GM19240 (cell line): ENCODE measurements at regions not wholly inside any gene's neighbourhood (a gene's known extent, or its start where the extent isn't known, plus 50 kb on each side); places are given as distances from the start of the nearest gene placed in this dataset.
"Not testable (repeated sequence)": the region's sequence is repeated elsewhere in the genome, so short reads cannot be mapped to it uniquely, and the experiment has no call there.

Experiments used
- DNase-seq: peaks from one replicate; pipeline ENCODE4 v3.0.0; 2011; ENCODE audit warnings: low spot score; ENCODE audit not compliant: insufficient read length

GRCh38 chr18:2150566-2150965 lies 420.7 kb downstream of the METTL4 start:
- no peak for DNase-seq

DNA sequence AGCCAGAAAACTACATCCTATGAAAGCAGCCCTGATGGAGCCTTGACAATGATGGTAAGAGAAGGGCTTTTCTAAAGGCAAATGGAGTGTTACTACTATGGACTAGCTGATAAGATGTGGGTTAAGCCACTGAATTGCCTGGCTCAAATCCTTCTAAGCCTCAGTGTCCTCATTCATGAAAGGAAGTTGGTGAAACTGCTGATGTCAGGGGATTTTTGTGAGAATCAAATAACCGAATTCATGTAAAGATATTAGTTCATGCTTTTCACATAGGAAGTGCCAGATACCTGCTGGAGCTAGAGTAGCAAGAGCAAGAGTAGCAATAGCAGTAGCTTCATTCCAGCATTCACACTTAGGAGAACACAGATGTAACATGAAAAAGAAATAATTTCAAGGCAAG lies 417.0 kb downstream of the METTL4 start:
- DNase-seq = no peak

GRCh38 chr18:2164644-2165550 lies 406.4 kb downstream of the METTL4 start:
- no peak for DNase-seq

DNA sequence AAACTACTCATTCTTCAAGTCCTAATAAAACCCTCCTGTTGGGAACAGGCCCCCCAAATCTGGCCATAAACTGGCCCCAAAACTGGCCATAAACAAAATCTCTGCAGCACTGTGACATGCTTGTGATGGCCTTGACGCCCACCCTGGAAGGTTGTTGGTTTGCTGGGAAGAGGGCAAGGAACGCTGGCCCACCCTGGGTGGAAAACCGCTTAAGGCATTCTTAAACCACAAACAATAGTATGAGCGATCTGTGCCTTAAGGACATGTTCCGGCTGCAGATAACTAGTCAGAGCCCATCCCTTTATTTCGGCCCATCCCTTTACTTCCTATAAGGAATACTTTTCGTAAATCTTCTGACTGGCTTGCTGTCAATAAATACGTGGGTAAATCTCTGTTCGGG lies 404.4 kb downstream of the METTL4 start:
- not testable (repeated sequence) for DNase-seq

- DNase-seq = no peak
These were observed 403.3 kb downstream of the METTL4 start for GRCh38 chr18:2168022-2168421.

- DNase-seq = no peak
These were observed 401.6 kb downstream of the METTL4 start for GRCh38 chr18:2169656-2170055.

DNA sequence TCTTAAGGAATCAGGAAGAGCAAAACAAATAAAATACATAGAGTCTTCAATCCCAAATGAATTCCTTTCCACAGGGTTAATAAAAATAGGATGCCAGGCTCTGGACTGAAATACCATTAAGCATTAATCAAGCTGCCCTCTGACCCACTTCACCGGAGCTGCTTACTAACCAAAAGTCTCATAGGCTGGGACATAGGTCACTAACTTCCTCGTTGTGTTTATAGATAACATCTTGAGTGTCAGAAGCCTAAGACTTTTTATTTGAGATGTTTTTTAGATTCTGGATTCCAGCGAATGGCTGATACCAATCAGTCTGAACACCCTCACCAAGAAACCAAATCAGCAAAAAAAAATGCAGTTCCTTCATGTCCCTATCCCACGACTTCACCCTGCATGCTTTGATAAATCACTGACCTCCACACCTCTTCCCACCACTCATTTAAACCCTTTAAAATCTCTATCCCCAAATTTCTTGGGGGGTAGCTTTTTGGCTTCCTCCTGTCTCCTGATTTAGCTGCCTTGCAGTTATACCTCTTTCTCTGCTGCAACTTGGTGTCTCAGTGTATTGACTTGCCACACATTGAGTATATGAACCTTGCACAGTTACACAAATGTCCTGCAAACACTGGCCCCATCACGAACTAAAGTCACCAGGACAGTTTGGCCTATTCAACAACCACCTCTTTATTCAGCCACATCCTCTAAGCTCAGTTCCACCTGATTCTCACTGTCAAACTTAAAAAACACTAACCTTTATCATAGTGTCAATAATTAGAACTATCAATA lies 399.3 kb downstream of the METTL4 start:
- DNase-seq = no peak

GRCh38 chr18:2172881-2173280 lies 398.4 kb downstream of the METTL4 start:
- DNase-seq = no peak

GRCh38 chr18:2173486-2173885 lies 397.8 kb downstream of the METTL4 start:
- no peak for DNase-seq

DNA sequence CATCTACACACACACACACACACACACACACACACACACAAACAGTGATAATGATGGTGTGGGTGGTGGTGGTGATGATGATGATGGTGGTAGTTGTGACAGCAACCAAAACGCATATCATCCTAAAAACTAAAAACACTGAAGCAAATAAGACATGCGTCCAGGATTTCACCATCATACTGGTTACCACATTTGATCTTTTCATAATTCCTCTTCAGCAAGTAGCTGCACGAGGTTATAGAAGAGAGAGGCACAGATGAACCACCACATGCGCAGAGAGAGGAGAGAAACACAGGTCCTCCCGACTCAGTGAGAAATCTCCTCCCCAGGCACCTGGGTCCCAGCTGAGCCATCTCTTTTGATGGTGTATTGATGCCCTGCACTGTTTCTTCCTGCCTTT lies 393.3 kb downstream of the METTL4 start:
- DNase-seq = no peak

DNA sequence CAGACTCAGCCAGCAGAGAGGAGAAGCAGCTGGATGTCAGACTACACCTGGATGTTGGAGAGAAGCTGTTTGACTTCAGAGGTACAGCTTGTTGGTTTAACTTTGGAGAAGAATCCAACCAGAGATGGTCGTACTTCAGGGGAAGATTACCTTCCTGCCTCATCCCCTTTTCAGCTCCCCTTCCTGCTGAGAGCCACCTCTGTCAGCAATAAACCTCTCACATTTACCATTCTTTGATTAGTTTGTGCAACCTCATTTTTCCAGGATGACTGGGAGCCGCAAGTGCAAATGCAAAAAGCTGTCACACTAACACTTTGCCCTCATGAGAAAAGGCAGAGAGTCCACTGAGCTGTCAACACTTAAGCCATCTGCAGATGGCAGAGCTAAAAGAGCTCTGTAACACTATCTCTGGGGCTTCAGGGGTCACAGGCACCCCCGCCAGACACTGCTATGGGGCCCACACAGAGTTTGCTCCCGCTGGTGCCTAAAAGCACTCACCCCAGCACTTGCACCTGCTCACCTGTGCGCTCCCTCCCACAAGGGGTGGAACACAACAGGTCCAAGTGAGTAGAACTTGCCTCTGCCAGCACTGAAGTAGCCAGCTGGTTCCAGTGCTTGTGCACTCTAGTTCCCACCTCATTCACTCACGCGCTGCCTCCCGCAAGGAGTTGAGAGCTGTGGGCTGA lies 391.7 kb downstream of the METTL4 start:
- DNase-seq = no peak

DNA sequence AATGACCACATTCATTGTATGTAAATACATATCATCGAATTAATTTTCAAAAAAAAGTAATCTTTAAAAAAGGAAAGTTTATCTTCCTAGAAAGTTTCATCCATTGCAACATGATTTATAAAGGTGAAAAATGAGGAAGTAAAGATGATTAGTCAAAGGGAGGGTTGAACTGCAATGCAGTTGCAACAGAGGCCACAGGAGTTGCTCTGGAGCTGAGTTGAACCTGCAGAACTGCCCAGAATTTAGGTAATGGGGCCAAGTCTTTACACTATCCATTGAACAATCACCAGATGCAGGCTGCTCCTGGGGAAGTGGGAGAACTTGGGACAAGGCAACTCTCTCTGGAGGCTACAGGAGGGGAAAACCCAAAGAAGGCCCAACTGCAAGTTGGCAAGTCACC lies 390.7 kb downstream of the METTL4 start:
- no peak for DNase-seq

- no peak for DNase-seq
These were observed 387.9 kb downstream of the METTL4 start for GRCh38 chr18:2183432-2183831.

DNA sequence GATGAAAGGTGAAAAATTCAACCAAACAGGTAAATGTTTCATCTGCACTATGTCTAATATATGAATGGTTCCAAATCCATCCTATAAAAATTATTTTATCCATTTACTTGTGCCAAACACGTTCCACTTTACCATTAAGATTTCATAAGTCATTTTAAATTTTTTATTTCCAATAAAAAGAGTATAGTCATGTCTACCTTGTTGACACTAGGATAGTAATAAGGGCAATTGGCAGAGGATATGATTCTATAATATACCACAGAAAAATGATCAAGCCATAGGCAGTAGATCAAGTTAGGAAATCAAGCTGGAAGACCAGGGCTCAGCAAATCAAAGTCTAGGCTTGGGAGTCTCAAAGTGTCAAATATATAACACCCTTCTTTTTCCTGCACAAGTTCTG lies 384.3 kb downstream of the METTL4 start:
- DNase-seq = no peak

GRCh38 chr18:2188258-2188657 lies 383.0 kb downstream of the METTL4 start:
- no peak for DNase-seq

DNA sequence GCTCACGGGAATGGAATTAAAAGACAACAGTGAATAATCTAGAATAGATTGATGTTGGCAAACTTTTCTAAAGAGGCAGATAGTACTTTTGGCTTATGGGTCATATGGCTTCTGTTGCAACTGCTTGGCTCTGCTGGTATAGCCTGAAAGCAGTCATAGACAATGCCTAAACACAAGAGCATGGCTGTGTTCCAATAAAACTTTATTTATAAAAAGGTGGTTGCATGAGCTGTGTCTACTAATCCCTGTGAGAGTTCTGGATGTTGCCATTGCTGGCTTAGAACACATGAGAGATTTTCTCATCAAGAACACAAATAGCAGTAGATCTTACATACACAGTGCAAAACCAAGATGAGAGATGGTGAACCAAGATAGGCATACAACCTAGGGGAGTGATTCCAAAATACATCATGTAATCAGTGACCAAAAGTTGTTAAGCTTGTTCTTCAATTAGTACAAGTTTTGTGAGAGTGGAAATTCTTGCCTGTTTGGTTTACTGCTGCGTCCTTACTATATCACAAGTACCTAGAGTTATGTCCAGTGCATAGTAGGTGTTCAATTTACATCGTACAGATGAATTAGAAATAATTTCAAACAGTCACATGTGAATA lies 380.0 kb downstream of the METTL4 start:
- no peak for DNase-seq

DNA sequence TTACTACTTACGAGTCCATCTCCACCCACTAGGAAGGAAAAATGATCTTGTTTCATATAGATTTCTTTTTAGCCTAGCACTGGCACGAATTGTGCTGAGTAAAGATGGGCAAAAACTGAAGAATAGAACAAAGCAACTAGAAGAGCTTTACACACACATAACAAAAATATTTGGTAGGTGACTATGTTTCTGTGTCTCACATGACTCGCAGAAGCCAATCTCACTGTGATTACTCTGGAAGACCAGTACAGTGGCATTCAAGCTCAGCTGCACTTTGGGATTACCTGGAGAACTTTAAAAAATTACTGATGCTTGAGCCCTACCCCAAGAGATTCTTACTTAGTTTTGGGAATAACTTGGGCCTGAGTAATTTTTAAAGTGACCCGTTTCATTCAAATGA lies 378.7 kb downstream of the METTL4 start:
- DNase-seq = no peak

GRCh38 chr18:2197946-2198345 lies 373.4 kb downstream of the METTL4 start:
- DNase-seq = no peak

- no peak for DNase-seq
These were observed 372.2 kb downstream of the METTL4 start for GRCh38 chr18:2199060-2199459.

GRCh38 chr18:2201036-2201600 lies 370.2 kb downstream of the METTL4 start:
- DNase-seq = no peak

DNA sequence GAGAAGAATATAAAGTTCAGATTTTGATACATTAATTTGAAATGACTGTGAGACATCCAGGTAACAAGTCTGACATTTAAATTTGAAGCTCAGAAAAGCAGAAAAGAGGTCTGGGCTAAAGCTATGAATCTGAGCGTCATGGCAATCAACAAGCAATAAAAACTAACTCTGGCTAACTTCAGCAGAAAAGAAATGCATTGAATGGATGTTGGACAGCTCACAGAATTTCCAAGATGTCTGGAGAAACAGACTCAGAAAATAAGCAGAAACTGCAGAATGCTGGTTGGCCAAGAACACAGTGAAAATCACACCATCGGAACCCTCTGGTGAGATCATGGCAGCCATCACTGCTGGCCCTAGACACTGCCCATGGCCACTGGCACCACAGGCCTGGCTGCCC lies 366.6 kb downstream of the METTL4 start:
- no peak for DNase-seq
